ENCODE measurements at regions not wholly inside any gene's neighbourhood (a gene's known extent, or its start where the extent isn't known, plus 50 kb on each side); places are given as distances from the start of the nearest gene placed in this dataset.

DNA sequence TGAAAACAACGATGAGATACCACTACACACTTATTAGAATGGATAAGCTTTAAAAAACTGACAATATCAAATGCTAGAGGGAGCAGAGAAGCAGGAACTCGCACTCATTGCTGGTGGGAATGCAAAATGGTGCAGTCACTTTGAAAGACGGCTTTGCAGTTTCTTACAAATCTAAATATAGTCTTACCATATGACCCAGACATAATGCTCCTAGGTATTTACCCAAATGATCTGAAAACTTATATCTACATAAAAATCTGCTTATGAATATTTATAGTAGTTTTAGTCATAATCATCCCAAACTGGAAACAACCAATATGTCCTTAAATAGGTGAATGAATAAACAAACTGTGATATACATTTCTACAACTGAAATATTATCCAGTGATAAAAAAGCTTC is 430.9 kb downstream of the MATN1 start:
- no peak for DNase-seq

DNA sequence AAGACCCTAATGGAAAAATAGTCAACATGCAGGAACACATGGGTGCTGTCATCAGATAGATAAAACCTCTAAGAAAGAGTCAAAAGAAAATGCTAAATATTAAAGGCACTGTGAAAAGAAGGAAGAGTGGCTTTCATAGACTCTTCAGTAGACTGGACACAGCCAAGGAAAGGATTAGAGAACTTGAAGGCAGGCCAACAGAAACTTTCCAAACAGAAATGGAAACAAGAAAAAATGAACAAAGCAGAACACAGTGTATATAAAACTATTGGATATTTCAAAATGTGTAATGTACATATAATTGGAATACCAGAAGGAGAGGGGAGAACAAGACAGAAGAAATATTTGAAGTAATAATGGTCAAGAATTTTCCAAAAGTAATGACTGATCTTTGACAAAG is 431.9 kb downstream of the MATN1 start:
- no peak for DNase-seq

GRCh38 chr1:30290581-30290980 is 432.8 kb downstream of the MATN1 start:
- DNase-seq = no peak

DNA sequence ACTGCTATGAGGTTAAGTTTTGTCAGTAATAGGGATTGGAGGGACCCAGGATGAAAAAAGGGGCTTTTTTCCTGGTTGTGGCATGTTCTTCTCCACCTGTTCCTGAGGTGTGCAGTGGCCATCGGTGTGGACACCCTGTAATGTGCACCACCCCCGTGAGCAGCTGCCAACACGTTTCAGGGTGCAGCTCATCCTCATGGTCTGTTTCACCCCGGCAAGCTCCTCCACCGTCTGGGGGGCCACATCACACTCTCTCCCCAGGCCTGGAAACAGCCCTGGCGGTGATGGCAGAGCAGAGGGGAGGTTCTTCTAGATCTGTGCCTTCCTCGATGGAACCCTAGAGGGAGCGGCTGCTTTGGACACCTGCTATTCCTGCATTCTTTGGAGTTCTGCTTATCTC is 435.4 kb downstream of the MATN1 start:
- DNase-seq = no peak

GRCh38 chr1:30286988-30287839 is 436.2 kb downstream of the MATN1 start:
- no peak for DNase-seq

GRCh38 chr1:30286241-30286987 is 437.0 kb downstream of the MATN1 start:
- peak in 1 of 2 donors; percentile 9 for DNase-seq

DNA sequence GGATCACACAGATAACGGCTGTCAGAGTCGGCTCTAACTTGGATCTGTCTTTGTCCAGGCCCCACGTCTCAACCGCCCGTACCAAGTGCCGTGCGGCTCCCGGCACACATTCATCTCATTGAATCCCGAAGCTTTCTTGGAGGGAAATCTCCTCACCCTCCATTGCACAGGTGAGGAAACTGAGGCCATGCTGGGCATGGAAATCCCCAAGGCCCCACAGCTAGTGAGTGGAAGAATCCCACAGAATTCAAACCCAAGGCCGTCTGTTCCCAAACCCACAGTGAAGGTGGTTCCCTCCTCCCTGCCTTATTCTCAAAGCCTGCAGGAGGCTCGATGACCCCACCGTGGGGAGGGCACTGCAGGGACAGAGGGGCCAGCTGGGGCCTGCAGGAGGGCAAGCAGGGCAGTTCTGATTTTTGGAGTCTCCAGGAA is 437.9 kb downstream of the MATN1 start:
- no peak for DNase-seq

DNA sequence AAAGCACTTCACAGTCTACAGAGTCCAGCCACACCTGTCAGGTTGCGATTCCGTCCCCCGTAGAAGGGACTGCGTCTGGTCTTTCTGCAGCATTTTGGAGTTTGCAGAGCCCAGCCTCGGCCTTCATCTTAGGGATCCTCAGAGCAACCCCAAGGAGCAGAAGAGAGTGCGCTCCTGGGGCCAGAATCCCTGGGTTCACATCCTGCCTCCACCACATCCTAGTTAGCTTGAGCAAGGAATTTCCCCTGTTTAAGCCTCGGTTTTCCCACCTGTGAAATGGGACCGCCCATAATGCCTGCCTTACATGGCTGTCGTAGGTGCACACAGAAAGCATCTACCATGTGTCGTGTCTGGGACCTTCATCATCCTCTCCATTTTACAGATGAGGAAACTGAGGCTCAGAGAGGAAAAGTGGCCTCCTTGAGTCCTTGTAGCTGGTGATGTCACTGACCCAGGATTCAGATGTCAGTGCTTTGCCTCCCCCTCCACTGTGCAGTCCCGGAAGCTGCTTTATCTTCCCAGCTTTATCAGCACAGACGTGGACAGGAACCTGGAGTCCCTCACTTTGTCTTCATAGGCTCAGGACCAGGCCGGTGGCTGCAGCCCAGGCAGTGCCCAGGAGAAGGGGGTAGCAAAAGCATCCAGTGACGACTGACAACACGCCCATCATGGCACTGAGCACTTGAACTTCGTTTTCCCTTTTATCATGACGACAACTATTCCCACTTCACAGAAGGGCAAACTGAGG is 438.5 kb downstream of the MATN1 start:
- DNase-seq = no peak

DNA sequence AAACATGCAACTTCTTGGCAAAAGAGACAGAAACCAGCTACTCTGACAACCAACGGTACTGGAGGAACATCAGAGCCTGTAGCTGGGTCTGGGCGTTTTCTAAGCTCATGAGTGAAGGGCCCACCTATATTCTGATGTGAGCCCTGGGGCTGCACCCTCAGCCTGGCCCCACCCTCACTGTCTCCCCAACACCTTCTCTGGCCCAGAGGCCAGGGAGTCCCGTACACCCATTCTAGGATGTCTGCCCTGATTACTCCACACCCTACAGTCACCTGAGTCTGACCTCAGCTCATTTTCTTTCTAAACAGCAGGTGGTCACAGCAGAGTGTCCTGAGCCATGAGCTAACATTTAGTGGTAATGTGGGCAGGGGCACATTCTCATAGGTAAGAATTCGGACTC is 439.2 kb downstream of the MATN1 start:
- no peak for DNase-seq

DNA sequence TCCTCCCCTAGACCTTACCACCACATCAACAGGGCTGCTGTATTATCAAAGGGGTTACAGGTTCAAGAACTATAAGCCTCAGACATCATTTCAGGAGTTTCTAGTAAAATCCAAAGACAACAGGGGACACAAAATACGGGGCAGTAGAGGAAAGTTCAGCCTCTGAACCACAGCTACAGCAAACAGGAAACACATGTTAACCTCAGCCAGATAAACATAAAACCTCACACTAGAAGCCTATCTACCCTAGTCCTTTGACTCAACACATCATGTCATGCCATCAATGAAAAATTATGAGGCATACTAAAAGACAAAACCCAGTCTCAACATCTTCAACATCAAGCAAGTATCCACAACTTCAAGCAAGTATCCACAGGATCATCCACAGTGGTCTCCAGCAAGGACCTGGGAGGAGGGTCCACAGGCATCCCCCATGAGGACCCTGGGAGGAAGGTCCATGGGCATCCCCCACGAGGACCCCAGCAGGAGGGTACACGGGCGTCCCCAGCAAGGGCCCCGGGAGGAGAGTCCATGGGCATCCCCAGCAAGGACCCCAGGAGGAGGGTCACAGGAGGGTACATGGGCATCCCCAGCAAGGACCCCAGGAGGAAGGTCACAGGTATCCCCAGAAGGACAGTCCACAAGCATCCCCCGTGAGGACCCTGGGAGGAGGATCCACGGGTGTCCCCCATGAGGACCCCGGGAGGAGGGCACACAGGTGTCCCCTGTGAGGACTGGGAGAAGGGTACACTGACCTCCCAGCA is 440.0 kb downstream of the MATN1 start:
- no peak for DNase-seq

- no peak for DNase-seq
Measured at GRCh38 chr1:30280572-30280971, 442.8 kb downstream of the MATN1 start.

GRCh38 chr1:30277911-30278310 is 445.5 kb downstream of the MATN1 start:
- no peak for DNase-seq

- no peak for DNase-seq
Measured at GRCh38 chr1:30277415-30277814, 446.0 kb downstream of the MATN1 start.

DNA sequence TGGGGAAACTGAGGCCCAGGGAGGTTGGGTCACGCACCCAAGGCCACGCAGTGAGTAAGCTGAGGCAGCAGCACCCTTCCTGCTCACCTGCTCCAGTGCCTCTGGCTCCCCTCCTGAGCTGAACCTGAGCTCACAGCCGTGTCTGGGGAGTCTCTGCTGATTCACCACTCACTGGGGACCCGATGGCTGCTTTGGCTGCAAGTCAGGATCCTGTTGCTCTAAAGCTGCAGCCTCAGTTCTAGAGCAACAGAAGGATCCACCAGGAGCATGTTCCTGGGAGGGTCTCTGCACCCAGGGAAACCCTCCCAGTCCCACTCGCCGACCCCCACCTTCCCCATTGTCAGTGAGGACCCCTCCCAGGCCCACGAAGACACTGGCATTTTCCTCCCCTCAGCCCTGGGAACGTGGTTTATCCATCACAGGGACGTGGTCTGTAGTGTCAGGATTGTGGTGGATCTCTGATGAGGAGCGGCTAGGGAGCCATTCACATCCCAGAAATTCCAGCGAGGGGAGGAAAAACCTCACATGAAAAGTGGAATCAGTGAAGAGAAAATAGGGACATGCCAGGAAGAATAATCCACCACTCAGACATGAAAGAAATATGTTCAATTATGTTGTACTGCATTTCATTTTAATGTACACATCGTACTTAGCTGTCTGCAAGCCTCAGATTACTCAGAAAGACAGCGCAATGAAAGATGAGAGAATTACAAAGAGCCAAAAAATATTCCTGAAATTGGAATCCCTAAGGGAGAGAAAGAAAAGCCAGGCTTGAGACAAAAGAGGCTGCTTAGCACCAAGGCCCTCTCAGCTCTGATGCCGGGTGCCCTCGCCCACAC is 447.2 kb downstream of the MATN1 start:
- no peak for DNase-seq

DNA sequence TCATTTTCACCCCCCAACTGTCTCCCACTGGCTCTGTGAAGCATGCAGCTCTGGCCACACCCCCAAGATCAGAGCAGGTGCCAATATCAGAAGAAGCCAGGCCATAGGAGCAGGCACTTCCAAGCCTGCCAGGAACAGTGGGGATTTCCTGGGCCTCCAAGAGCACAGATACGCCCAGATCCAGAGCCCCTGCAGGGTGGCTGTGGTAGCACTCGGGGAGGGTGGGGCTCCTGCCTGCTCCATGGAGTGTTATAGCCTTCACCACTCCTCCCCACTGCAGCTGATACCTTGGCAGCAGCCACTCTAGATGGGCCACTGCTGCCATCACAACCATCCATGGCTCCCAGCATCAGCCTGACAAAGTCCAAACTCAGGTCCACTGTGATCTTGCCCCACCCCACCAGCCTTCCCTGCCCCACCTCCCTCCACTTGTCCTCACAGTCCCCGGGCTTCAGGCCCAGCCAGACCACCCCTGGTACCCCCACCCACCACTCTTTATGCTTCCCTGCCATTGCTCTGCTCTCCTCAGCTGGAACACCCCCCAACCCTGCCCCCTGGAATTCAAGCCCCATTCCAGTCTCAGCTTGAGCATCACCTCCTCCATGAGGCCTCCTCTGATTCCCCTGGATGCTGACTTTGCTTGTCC is 448.3 kb downstream of the MATN1 start:
- no peak for DNase-seq

GRCh38 chr1:30274173-30274970 is 449.0 kb downstream of the MATN1 start:
- DNase-seq = no peak

GRCh38 chr1:30273456-30273855 is 449.9 kb downstream of the MATN1 start:
- DNase-seq = no peak

DNA sequence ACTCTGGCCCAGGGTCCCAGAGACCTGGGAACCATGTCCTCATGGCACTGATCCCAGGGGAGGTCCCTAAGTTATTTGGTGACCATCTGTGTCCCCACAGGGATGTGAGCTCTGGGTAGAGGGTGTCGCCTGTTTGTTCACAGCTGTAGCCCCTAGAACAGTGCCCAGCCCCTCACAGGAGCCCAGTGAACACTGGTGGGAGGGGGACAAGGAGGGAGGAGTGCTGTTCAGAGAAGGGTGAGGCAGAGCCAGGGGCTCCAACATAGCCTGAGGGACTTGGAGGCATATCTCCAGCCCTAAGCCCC is 450.4 kb downstream of the MATN1 start:
- no peak for DNase-seq

GRCh38 chr1:30272277-30273020 is 450.9 kb downstream of the MATN1 start:
- DNase-seq = no peak

Measured in right lung (tissue), 2 donors.